VCaP (cell line): ENCODE measurements at regions not wholly inside any gene's neighbourhood (a gene's known extent, or its start where the extent isn't known, plus 50 kb on each side); places are given as distances from the start of the nearest gene placed in this dataset.

Experiments used
- H3K27ac ChIP-seq: fragments of 450-650 bp; 2 replicates; pipeline ENCODE4 v1.5.1; 2017
- TF ChIP-seq, protein P1 (sequence below): fragments of 450-650 bp; conservative IDR thresholded peaks from 2 replicates; pipeline ENCODE4 v1.5.1; 2017; ENCODE audit warnings: mild to moderate bottlenecking, moderate library complexity

DNA sequence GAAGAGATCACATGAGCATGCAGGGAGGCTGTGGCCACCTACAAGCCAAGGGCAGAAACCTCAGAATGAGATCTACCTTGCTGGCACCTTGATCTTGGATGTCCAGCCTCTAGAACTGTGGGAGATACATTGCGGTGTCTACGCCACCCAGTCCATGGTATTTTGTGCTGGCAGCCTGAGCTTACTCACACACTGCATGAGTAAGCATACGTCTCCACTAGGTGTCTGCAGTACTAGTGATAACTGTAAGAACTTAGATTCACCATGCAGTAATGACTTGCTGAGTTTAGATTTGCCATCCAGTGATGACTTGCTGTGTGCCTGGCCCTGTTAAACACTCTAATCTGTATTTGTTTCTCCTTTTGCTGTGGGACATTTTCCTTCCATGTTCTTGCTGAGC lies 417.7 kb downstream of the GADD45G start:
- no peak overlapping the region for H3K27ac ChIP-seq
- TF ChIP-seq, protein P1, sequence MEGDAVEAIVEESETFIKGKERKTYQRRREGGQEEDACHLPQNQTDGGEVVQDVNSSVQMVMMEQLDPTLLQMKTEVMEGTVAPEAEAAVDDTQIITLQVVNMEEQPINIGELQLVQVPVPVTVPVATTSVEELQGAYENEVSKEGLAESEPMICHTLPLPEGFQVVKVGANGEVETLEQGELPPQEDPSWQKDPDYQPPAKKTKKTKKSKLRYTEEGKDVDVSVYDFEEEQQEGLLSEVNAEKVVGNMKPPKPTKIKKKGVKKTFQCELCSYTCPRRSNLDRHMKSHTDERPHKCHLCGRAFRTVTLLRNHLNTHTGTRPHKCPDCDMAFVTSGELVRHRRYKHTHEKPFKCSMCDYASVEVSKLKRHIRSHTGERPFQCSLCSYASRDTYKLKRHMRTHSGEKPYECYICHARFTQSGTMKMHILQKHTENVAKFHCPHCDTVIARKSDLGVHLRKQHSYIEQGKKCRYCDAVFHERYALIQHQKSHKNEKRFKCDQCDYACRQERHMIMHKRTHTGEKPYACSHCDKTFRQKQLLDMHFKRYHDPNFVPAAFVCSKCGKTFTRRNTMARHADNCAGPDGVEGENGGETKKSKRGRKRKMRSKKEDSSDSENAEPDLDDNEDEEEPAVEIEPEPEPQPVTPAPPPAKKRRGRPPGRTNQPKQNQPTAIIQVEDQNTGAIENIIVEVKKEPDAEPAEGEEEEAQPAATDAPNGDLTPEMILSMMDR, result no peak

DNA sequence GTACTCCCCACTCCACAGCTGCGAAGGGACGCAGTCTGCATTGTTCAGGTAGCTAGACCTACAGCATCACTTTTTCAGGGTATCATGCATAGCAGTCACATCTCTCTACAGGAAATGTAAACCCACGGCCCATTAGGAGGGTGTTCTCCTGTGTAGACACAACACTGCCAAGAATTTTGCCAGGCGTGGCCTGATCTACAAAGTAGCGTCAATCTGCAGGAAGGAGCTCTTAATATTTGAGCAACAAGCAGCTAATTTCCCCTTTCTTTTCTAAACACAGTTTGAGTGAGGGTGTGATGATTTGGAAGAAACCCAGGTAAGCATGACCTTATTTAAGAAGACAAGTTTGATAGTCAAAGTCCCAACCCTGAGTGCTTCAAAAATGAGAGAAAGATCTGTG lies 419.0 kb downstream of the GADD45G start:
- no peak overlapping the region for H3K27ac ChIP-seq
- TF ChIP-seq, protein P1, result no peak

DNA sequence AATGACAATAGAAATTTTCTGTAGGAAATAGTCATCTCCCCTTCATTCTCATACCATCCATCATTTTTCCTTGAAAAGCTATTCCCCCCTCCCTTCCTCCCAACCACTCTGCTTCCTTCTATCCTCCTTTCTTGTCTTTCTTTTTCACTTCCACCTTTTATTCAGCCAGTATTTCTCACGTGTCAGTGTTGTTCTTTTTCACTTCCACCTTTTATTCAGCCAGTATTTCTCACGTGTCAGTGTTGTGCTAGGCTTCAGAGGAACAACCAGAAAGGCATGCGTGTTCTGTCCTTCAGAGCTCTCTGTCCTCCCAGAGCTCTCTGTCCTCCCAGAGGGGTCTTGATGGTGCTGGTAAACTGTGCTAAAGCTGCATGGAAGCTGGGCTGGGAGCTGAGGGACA lies 419.6 kb downstream of the GADD45G start:
- TF ChIP-seq, protein P1, result no peak
- no peak overlapping the region for H3K27ac ChIP-seq

DNA sequence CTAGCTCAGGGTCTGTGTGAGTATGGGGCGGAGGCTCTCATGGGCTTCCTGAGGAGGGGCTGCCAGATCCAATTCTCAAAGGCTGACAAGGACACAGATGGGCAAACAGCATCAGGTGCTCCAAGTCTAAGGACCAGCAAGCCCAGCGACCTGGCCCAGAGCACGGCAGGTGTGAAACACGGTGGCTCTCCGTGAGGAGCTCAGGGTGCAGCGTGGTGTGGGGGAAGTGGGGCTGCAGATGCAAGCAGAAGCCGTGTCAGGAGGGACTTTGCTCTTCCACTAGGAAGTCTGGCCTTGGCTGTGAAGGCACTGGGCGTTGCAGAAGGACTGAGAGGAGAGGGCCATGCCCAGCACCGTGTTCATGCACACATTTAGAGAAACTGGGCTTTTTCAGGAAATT lies 420.0 kb downstream of the GADD45G start:
- H3K27ac ChIP-seq, result no peak overlapping the region
- TF ChIP-seq, protein P1, result no peak

DNA sequence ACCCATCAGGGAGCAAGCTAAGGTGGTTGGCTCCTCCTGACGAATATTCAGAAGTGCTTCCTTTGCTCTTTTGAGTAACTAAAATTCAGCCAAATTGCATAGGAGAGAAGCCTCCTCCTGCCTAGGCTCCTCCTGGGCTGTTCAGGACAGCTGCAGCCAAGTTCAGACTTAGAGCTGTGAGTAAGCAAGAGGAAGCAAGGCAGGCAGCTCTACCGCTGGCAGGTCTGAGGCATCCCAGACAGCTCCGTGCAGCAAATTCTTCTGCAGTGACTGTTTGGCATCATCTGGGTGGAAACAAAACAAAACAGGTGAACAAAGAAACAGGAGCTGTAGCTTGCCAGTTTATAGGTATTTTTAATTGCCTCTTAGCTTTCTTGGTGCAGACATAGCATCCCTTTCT lies 421.0 kb downstream of the GADD45G start:
- TF ChIP-seq, protein P1, result no peak
- no peak overlapping the region for H3K27ac ChIP-seq

DNA sequence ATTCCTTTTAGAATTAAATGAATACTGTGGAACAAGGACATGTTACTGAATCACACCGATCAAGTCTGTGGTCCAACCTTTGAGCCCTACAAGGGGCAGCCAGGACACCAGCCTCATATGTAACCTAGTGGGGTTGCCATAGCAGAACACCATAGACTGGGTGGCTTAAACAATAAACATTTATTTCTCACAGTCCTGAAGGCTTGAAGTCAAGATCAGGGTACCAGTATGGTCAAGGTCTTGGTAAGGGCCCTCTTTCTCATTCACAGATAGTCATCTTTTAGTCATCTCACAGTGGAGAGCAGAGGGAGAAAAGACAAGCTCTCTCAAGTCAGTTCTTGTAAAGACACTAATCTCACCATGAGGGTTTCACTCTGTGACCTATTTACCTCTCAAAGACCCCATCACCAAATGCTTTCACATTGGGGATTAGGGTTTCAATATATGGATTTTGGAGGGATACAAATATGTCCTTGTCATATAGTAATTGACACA lies 422.5 kb downstream of the GADD45G start:
- no peak overlapping the region for H3K27ac ChIP-seq
- TF ChIP-seq, protein P1, result no peak

DNA sequence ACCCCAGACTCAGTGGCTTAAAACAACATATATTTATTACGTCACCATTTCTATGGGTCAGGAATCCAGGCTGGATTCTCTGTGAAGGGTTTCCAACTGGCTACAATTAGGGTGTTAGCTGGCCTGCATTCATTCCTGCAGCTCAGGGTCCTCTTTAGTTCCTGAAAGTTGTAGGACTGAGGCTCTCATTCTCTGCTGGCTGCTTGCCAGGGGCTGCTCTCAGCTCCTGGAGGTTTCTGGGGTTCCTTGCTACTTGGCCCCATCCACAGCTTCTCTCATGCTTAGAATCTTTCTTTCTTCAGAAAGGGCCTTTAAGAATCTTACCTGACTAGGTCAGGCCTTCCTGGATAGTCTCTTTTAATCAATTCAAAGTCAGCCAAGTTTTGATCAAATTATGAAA lies 424.6 kb downstream of the GADD45G start:
- no peak overlapping the region for H3K27ac ChIP-seq
- TF ChIP-seq, protein P1, result no peak
